ENCODE measurements at regions not wholly inside any gene's neighbourhood (a gene's known extent, or its start where the extent isn't known, plus 50 kb on each side); places are given as distances from the start of the nearest gene placed in this dataset.
A peak's percentile ranks its signal among the peaks of the same experiment; 100 is the strongest.

DNA sequence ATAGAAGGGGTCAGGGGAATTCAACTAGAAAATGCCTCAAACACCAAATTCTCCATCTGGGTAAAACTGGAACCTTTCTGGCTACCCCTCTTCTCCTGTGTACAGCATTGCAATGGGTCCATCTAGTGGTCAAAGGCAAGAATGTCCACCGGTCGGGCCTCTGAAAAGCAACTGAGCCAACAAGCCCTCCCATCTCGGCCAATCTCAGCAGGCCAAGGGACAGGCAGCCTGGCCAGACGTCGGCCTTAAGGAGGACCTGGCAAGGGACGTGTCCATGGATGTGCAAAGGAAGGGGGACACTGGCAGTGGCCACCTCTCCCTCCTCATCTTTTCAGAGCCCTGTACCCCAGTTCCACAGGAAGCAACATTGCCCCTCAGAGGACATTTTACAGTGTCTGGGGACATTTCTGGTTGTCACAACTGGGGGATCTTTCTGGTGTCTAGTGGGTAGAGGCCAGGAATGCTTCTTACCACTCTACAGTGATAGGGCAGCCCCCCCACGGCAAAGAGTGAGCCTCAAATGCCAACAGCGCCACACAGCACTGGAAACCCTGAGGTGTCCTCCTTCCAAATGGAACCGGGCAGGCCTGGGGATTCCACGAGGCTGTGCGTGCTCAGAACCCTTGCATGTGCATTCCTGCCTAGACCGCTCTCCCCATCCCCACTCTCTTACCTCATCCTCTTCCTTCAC is 99.8 kb upstream of the FOXA2 start:
- ChIA-PET POLR2A (no interaction called here), CTCF (interaction anchor here (0.6 to 6.6 kb wide), 17 partner anchors 8 to 965 kb away, joined by 3 to 136 read pairs (median 7); no protein-coding TSS in a partner anchor)
- Histone ChIP-seq H3K9ac (replicated peaks; ENCODE audit: extremely low read depth, insufficient read depth, low read length) (no peak overlapping the region), H3K9me1 (replicated peaks; ENCODE audit: control insufficient read depth, extremely low read depth, insufficient read depth, low read length) (no peaks in the 10 kb centered on the region), H4K20me1 (replicated peaks; ENCODE audit: control insufficient read depth, extremely low read depth, insufficient read depth, low read length) (no peaks in the 10 kb centered on the region), H3K4me1 (ENCODE audit: control insufficient read depth, extremely low read depth, insufficient read depth, low read length) (peaks cover 20% of the 10 kb centered on the region), H3K36me3 (ENCODE audit: control insufficient read depth in 2 of 2, extremely low read depth in 1 of 2, insufficient read depth in 2 of 2, low read length in 2 of 2) (no peaks in the 10 kb centered on the region), H3K79me2 (ENCODE audit: control insufficient read depth, insufficient read depth, low read length) (no peaks in the 10 kb centered on the region), H3K4me2 (ENCODE audit: insufficient read depth, low read length) (no peak overlapping the region), H3K27ac (ENCODE audit: insufficient read depth, low read depth, low read length) (no peak overlapping the region), H3K9me3 (replicated peaks; ENCODE audit: control insufficient read depth, insufficient read depth, low read length) (no peaks in the 10 kb centered on the region), H2AFZ (ENCODE audit: low read depth, low read length) (peak overlapping the region; percentile 80), H3K27me3 (ENCODE audit: control insufficient read depth in 2 of 2, insufficient read depth in 2 of 2, low read length in 2 of 2) (peaks cover 10% of the 10 kb centered on the region in 2 experiments), H3K4me3 (replicated peaks in 1 of 3; ENCODE audit: insufficient read depth in 1 of 3, low read depth in 1 of 3, low read length in 3 of 3) (no peak overlapping the region)
- DNase-seq (ENCODE audit: low read depth, low spot score) (peak; percentile 76), FAIRE-seq (peak; percentile 95)
- dilution Hi-C loops (cut with MboI; ENCODE audit: extremely low pct_ligation_motif_present, low sequenced_read_pairs) (loop anchor here (25.0 kb wide), 1 partner anchor 347 kb away; no protein-coding TSS in a partner anchor), intact Hi-C loops (cut with micrococcal nuclease) (loop anchor here (1.0 to 10.0 kb wide), 6 partner anchors 98 to 921 kb away; partner anchors contain the start of genes CST9 and NAPB)
- BruUV-seq (replicated peaks): no TSS peak
- no peak for TF ChIP-seq POLR2A (IDR thresholded peaks at IDR 0.05; ENCODE audit: low read depth, low read length)
- TF ChIP-seq CTCF (IDR thresholded peaks at IDR 0.05; ENCODE audit: extremely low read depth in 1 of 2, insufficient read depth in 1 of 2, low read depth in 1 of 2, low read length in 2 of 2): peak; percentile 78 to 89

DNA sequence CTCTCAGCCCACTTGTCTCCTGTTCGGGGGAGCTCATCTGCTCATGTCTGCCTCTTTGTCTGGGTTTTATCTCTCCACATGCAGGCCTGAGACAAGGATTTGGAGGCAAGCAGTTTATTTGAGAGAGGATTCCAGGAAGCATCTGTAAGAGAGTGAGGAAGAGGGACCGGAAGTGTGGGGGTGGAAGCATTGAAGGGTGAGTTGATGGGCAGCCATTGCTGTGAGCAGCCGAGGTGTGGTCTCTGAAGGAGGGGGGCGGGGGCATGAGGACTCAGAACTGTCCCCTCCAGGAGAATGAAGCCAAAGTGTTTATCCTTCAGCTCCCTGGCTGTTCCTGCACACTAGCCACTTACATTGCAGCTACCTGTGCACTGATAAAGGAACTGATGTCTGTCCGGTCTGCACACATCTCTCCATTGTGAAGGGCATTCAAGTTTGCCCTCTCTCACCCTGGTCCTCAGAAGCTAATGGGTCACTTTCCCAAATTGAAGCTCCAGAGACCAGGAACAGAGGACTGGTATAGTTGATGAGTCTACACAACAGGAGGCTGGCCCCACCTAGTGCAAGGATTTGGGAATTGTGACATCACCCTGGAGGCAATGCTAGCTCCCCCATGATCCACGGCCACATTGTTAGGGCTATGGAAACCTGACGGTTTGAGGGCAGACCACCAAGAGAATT is 100.5 kb upstream of the FOXA2 start:
- TF ChIP-seq MAX (IDR thresholded peaks at IDR 0.05; ENCODE audit: insufficient read depth, insufficient read length) (no peak), CTCF (IDR thresholded peaks at IDR 0.05; ENCODE audit: extremely low read depth in 1 of 2, insufficient read depth in 1 of 2, low read depth in 1 of 2, low read length in 2 of 2) (no peak), POLR2AphosphoS5 (IDR thresholded peaks at IDR 0.05; ENCODE audit: insufficient read depth, low read depth, low read length) (no peak), EZH2 (IDR thresholded peaks at IDR 0.05; ENCODE audit: borderline replicate concordance, low read depth, low read length, severe bottlenecking) (no peak), MYC (IDR thresholded peaks at IDR 0.05; ENCODE audit: low read depth, low read length) (no peak), JUN (IDR thresholded peaks at IDR 0.05; ENCODE audit: borderline replicate concordance, insufficient read depth, insufficient read length, low read depth) (no peak), GATA2 (IDR thresholded peaks at IDR 0.05; ENCODE audit: insufficient read depth, insufficient read length, low read depth, low read length) (no peak), POLR2A (IDR thresholded peaks at IDR 0.05; ENCODE audit: low read depth, low read length) (no peak), FOS (IDR thresholded peaks at IDR 0.05; ENCODE audit: borderline replicate concordance, insufficient read depth, low read length) (no peak)
- Histone ChIP-seq H3K4me1 (ENCODE audit: control insufficient read depth, extremely low read depth, insufficient read depth, low read length) (peaks cover 20% of the 10 kb centered on the region), H3K36me3 (ENCODE audit: control insufficient read depth in 2 of 2, extremely low read depth in 1 of 2, insufficient read depth in 2 of 2, low read length in 2 of 2) (no peaks in the 10 kb centered on the region), H3K4me2 (ENCODE audit: insufficient read depth, low read length) (no peak overlapping the region), H3K4me3 (replicated peaks in 1 of 3; ENCODE audit: insufficient read depth in 1 of 3, low read depth in 1 of 3, low read length in 3 of 3) (no peak overlapping the region), H3K27me3 (ENCODE audit: control insufficient read depth in 2 of 2, insufficient read depth in 2 of 2, low read length in 2 of 2) (peaks cover 7 to 9% of the 10 kb centered on the region in 2 experiments), H4K20me1 (replicated peaks; ENCODE audit: control insufficient read depth, extremely low read depth, insufficient read depth, low read length) (no peaks in the 10 kb centered on the region), H3K9me3 (replicated peaks; ENCODE audit: control insufficient read depth, insufficient read depth, low read length) (no peaks in the 10 kb centered on the region), H3K79me2 (ENCODE audit: control insufficient read depth, insufficient read depth, low read length) (no peaks in the 10 kb centered on the region), H3K27ac (ENCODE audit: insufficient read depth, low read depth, low read length) (no peak overlapping the region), H2AFZ (ENCODE audit: low read depth, low read length) (peak overlapping the region; percentile 80), H3K9me1 (replicated peaks; ENCODE audit: control insufficient read depth, extremely low read depth, insufficient read depth, low read length) (no peaks in the 10 kb centered on the region), H3K9ac (replicated peaks; ENCODE audit: extremely low read depth, insufficient read depth, low read length) (no peak overlapping the region)
- peak; percentile 24 for DNase-seq (ENCODE audit: low read depth, low spot score)
- ChIA-PET CTCF (interaction anchor here (0.6 to 6.6 kb wide), 13 partner anchors 11 to 965 kb away, joined by 3 to 136 read pairs (median 5); no protein-coding TSS in a partner anchor), POLR2A (no interaction called here)
- intact Hi-C loops (cut with micrococcal nuclease) (loop anchor here (1.0 to 10.0 kb wide), 6 partner anchors 99 to 920 kb away; partner anchors contain the start of genes CST9 and NAPB), dilution Hi-C loops (cut with MboI; ENCODE audit: extremely low pct_ligation_motif_present, low sequenced_read_pairs) (loop anchor here (25.0 kb wide), 1 partner anchor 348 kb away; no protein-coding TSS in a partner anchor)
- FAIRE-seq: peak; percentile 31
- BruUV-seq (replicated peaks): no TSS peak

Data from endothelial cell of umbilical vein (primary cell).